HFF-Myc (cell line): ENCODE measurements at regions not wholly inside any gene's neighbourhood (a gene's known extent, or its start where the extent isn't known, plus 50 kb on each side); places are given as distances from the start of the nearest gene placed in this dataset.
"Not testable (repeated sequence)": the region's sequence is repeated elsewhere in the genome, so short reads cannot be mapped to it uniquely, and the experiment has no call there.

Experiments
- DNase-seq: peaks from one replicate; pipeline ENCODE4 v3.0.0-alpha.2; 2011; ENCODE audit warnings: low read depth; ENCODE audit errors: extremely low read depth
- H3K4me3 ChIP-seq: replicated peaks from 2 replicates; pipeline ENCODE4 v1.5.1; 2011; ENCODE audit warnings: low read depth, mild to moderate bottlenecking, control low read depth, low read length
- TF ChIP-seq, protein P1 (sequence below): IDR thresholded peaks from 2 replicates; pipeline ENCODE4 v1.5.1; 2012; ENCODE audit warnings: mild to moderate bottlenecking, low read depth, low read length, control low read depth; ENCODE audit errors: missing control alignments

GRCh38 chr12:23376238-23376637 lies 573.2 kb downstream of the SOX5 start:
- H3K4me3 ChIP-seq = no peak overlapping the region
- TF ChIP-seq, protein P1, sequence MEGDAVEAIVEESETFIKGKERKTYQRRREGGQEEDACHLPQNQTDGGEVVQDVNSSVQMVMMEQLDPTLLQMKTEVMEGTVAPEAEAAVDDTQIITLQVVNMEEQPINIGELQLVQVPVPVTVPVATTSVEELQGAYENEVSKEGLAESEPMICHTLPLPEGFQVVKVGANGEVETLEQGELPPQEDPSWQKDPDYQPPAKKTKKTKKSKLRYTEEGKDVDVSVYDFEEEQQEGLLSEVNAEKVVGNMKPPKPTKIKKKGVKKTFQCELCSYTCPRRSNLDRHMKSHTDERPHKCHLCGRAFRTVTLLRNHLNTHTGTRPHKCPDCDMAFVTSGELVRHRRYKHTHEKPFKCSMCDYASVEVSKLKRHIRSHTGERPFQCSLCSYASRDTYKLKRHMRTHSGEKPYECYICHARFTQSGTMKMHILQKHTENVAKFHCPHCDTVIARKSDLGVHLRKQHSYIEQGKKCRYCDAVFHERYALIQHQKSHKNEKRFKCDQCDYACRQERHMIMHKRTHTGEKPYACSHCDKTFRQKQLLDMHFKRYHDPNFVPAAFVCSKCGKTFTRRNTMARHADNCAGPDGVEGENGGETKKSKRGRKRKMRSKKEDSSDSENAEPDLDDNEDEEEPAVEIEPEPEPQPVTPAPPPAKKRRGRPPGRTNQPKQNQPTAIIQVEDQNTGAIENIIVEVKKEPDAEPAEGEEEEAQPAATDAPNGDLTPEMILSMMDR = no peak
- no peak for DNase-seq

- TF ChIP-seq, protein P1 = no peak
- H3K4me3 ChIP-seq = no peak overlapping the region
- DNase-seq = no peak
Observed at GRCh38 chr12:23380419-23381100, 568.9 kb downstream of the SOX5 start.

DNA sequence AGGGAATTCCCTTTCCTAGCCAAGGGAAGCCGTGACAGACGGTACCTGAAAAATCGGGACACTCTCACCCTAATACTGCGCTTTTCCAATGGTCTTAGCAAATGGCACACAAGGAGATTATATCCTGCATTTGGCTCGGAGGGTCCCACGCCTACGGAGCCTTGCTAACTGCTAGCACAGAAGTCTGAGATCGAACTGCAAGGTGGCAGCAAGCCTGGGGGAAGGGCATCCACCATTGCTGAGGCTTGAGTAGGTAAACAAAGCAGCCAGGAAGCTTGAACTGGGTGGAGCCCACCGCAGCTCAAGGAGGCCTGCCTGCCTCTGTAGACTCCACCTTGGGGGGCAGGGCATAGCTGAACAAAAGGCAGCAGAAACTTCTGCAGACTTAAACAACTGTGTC lies 560.6 kb downstream of the SOX5 start:
- not testable (repeated sequence) for H3K4me3 ChIP-seq, DNase-seq

DNA sequence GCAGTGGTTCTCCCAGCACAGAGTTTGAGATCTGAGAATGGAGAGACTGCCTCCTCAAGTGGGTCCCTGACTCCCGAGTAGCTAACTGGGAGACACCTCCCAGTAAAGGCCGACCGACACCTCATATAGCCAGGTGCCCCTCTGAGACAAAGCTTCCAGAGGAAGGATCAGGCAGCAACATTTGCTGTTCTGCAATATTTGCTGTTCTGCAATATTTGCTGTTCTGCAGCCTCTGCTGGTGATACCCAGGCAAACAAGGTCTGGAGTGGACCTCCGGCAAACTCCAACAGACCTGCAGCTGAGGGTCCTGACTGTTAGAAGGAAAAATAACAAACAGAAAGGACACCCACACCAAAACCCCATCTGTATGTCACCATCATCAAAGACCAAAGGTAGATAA lies 560.2 kb downstream of the SOX5 start:
- H3K4me3 ChIP-seq, DNase-seq: not testable (repeated sequence)

GRCh38 chr12:23399402-23399933 lies 550.0 kb downstream of the SOX5 start:
- TF ChIP-seq, protein P1 = no peak
- no peak for DNase-seq
- no peak overlapping the region for H3K4me3 ChIP-seq

DNA sequence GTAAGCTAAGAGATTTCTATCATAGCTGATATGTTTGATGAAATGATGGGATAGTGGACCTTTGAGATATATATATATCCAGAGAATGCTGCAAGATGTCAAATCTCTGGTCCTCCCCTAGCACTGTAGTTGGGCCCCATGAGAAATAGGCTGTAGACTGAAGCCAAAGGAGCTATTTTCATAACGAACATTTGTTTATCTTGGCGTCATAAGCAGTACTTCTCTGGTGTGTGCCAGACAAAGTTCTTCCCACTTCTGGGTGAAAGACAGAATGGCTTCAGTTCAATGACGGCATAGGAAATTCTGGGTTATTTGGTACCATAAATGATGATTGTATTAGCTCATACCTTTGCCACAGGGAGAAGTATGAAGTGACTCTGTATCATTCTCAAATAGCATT lies 534.3 kb downstream of the SOX5 start:
- no peak overlapping the region for H3K4me3 ChIP-seq
- no peak for DNase-seq
- TF ChIP-seq, protein P1 = no peak

DNA sequence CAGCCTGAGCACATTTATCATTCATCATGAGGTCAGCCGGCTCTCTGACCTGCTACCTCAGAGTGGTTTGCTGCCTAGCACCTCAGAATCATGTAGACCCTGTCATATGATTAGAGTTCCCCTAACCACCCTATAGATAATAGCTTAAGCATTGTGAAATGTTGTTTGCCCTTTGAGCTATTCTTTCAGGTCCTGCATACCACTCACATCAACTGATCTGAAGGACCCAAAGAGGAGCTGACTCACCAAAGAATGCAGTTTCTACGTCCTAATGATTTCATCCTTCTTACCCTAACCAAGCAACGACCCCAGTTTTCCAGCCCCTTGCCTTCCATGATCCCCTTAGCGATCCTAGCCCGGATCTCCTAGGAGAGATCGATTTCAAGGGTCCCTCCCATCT lies 527.9 kb downstream of the SOX5 start:
- TF ChIP-seq, protein P1 = no peak
- no peak overlapping the region for H3K4me3 ChIP-seq
- no peak for DNase-seq

DNA sequence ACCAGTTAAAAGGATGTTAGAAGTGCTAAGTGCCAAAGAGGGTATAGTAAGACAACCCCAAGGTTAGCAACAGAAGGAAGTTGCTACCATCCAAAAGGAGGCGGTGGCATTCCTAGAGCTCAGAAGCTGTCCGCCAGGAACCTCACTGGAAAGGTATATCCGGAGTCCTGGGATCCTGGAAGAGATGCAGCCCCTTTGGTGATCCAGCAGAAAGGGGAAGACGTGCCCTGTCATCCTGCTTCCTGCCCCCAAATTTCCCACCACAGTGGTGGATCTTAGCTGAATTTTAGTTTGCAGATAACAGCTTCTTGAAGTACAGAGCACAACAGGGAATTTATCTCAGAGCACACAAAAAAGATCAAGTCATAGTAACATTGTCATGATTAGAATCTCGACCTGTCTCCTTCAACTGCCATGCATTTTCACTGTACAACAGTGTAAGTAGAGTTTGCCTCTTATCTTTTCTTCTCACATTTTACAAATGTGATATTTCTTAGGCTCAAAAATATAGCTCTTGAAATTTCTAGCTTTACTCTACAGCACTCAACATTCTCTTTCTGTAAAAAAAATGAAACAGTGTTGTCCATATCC lies 526.3 kb downstream of the SOX5 start:
- H3K4me3 ChIP-seq = no peak overlapping the region
- no peak for DNase-seq
- TF ChIP-seq, protein P1 = no peak
